ENCODE measurements at regions not wholly inside any gene's neighbourhood (a gene's known extent, or its start where the extent isn't known, plus 50 kb on each side); places are given as distances from the start of the nearest gene placed in this dataset.

- no peaks in the 10 kb centered on the region for H4K20me1 ChIP-seq (replicated peaks; ENCODE audit: insufficient read depth)
- no peak overlapping the region for H3K27ac ChIP-seq (ENCODE audit: low read depth)
- H3K79me2 ChIP-seq (replicated peaks; ENCODE audit: insufficient read depth) = no peaks in the 10 kb centered on the region
- peak overlapping the region; percentile 47; the same call in 1 of the 2 replicates for H2AFZ ChIP-seq
- no peak overlapping the region for H3K27ac Mint-ChIP-seq
- no peak overlapping the region for H3K4me2 ChIP-seq
- H3K9me3 Mint-ChIP-seq = no peaks in the 10 kb centered on the region; the same call in 2 of the 3 replicates
- H3K27me3 ChIP-seq (ENCODE audit: insufficient read depth) = no peaks in the 10 kb centered on the region
- no peaks in the 10 kb centered on the region for H3K36me3 ChIP-seq (ENCODE audit: insufficient read depth)
- H3K4me3 Mint-ChIP-seq = no peak overlapping the region
- peaks cover 6% of the 10 kb centered on the region; the same call in 1 of the 2 replicates for H3K9me2 ChIP-seq (ENCODE audit: insufficient read depth)
- no peak overlapping the region for H3K4me3 ChIP-seq
- ATAC-seq = no peak
- DNase-seq (ENCODE audit: low spot score) = no peak
- no peaks in the 10 kb centered on the region for H3K4me1 ChIP-seq (ENCODE audit: insufficient read depth)
- no peaks in the 10 kb centered on the region for H3F3A ChIP-seq (replicated peaks; ENCODE audit: low read depth)
- H3K36me3 Mint-ChIP-seq (ENCODE audit: low read depth) = no peaks in the 10 kb centered on the region
- H3K4me1 Mint-ChIP-seq = peaks cover under 1% of the 10 kb centered on the region
- H3K27me3 Mint-ChIP-seq (ENCODE audit: insufficient read depth, low read depth, poor library complexity) = no peaks in the 10 kb centered on the region
- TF ChIP-seq ZNF331 (CRISPR knock-in tag; IDR thresholded peaks at IDR 0.05; ENCODE audit: low read depth) = no peak
- no peak for TF ChIP-seq ZNF462 (CRISPR knock-in tag; IDR thresholded peaks at IDR 0.05)
- TF ChIP-seq REST (IDR thresholded peaks at IDR 0.05; ENCODE audit: unreplicated experiment) = no peak
- no peak for TF ChIP-seq ZNF114 (CRISPR knock-in tag; IDR thresholded peaks at IDR 0.05)
- TF ChIP-seq POLR2AphosphoS5 (IDR thresholded peaks at IDR 0.05; ENCODE audit: low read depth) = no peak
- TF ChIP-seq EZH2phosphoT487 (IDR thresholded peaks at IDR 0.05; ENCODE audit: unreplicated experiment) = no peak
- no peak for TF ChIP-seq STAT1 (IDR thresholded peaks at IDR 0.05; ENCODE audit: unreplicated experiment)
- no peak for TF ChIP-seq CREB1 (CRISPR knock-in tag; IDR thresholded peaks at IDR 0.05; ENCODE audit: low read depth)
These were observed 451.3 kb upstream of the ZFHX3 start for GRCh38 chr16:73499276-73499675.
